ENCODE measurements at regions not wholly inside any gene's neighbourhood (a gene's known extent, or its start where the extent isn't known, plus 50 kb on each side); places are given as distances from the start of the nearest gene placed in this dataset.

DNA sequence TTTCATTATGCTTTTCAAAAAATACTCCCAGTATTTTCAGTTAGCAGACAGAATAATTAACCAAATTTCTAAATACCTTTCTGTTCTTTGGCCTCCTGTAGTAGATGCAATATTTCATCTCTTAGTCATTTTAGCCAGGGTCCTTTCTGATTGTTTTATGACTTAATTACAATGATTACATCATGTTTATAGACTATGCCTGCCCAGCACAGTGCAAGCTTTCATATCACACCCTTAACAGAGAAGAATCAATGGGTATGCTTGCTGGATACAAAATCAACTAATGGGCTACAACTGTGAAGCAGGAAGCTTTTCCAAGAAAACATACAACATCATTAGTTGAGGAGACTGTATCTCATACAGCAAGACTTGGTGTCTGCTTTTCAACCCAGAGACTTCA lies 119.8 kb upstream of the NRSN1 start:
- TF ChIP-seq, protein P1, sequence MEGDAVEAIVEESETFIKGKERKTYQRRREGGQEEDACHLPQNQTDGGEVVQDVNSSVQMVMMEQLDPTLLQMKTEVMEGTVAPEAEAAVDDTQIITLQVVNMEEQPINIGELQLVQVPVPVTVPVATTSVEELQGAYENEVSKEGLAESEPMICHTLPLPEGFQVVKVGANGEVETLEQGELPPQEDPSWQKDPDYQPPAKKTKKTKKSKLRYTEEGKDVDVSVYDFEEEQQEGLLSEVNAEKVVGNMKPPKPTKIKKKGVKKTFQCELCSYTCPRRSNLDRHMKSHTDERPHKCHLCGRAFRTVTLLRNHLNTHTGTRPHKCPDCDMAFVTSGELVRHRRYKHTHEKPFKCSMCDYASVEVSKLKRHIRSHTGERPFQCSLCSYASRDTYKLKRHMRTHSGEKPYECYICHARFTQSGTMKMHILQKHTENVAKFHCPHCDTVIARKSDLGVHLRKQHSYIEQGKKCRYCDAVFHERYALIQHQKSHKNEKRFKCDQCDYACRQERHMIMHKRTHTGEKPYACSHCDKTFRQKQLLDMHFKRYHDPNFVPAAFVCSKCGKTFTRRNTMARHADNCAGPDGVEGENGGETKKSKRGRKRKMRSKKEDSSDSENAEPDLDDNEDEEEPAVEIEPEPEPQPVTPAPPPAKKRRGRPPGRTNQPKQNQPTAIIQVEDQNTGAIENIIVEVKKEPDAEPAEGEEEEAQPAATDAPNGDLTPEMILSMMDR (IDR thresholded peaks at IDR 0.05): no peak
- no peak for TF ChIP-seq POLR2A (IDR thresholded peaks at IDR 0.05)

Data from right lobe of liver (tissue), 4 donors.